Right lobe of liver (tissue), 6 donors: ENCODE measurements at regions not wholly inside any gene's neighbourhood (a gene's known extent, or its start where the extent isn't known, plus 50 kb on each side); places are given as distances from the start of the nearest gene placed in this dataset.

Source experiments
- ATAC-seq, 4 donors: fragments of 200-7000 bp; cut with Tn5 transposase; one replicate each; pipeline ENCODE4 v1.9.1; 2020; ENCODE audit warnings: mild to moderate bottlenecking in 4 of 4, moderate library complexity in 4 of 4
- DNase-seq, 3 donors: peaks; one replicate each; pipeline ENCODE4 v3.0.0-alpha.2; 2020
- H3K27ac ChIP-seq, 3 donors: fragments of 200-600 bp; one replicate each; pipeline ENCODE4 v1.8.0; 2022
- H3K27me3 ChIP-seq, 2 donors: fragments of 200-600 bp; one replicate each; pipeline ENCODE4 v1.8.0; 2022
- H3K36me3 ChIP-seq, 4 donors: fragments of 200-600 bp; sonication (generic) in 1 of 4; one replicate each; pipeline versions ENCODE4 v1.5.1 to v1.8.0; 2017 to 2022; ENCODE audit warnings: control low read depth in 1 of 4
- H3K4me1 ChIP-seq, 4 donors: fragments of 200-600 bp; sonication (generic) in 1 of 4; one replicate each; pipeline versions ENCODE4 v1.5.1 to v1.8.0; 2017 to 2022; ENCODE audit warnings: control low read depth in 1 of 4
- H3K4me3 ChIP-seq, 3 donors: fragments of 200-600 bp; one replicate each; pipeline ENCODE4 v1.8.0; 2022
- H3K9me3 ChIP-seq, 4 donors: fragments of 200-600 bp; sonication (generic) in 1 of 4; one replicate each; pipeline versions ENCODE4 v1.5.1 to v1.8.0; 2017 to 2022; ENCODE audit warnings: control low read depth in 1 of 4
- POLR2A ChIP-seq: fragments of 450-650 bp; IDR thresholded peaks from one replicate; pipeline ENCODE4 v1.6.1; 2017; ENCODE audit warnings: antibody characterized with exemption, mild to moderate bottlenecking
- WGBS: methylation state at CpG from one replicate; pipeline ENCODE4 v1.1.6; 2018; ENCODE audit warnings: low coverage, low lambda C conversion rate; ENCODE audit not compliant: insufficient coverage; ENCODE audit errors: missing lambda C conversion rate; 5-methylcytosine and 5-hydroxymethylcytosine counted together
- intact Hi-C, 2 donors: fragments of 100-400 bp; cut with DNase I; formaldehyde crosslinking; loops; one replicate each; pipeline versions ENCODE4 v1.11.2 to v1.14.1; 2022
- TF ChIP-seq, protein P1 (sequence below), 4 donors: fragments of 200-600 bp in 3 of 4; fragments of 450-650 bp in 1 of 4; IDR thresholded peaks; one replicate each; pipeline versions ENCODE4 v1.5.1 to v1.8.0; 2016 to 2022; ENCODE audit warnings: antibody characterized with exemption in 4 of 4, mild to moderate bottlenecking in 2 of 4
- donor health status: DM: no; HTN: yes; CAD: no.
- donor health status: DM: no; HTN: no; CAD: no.
- donor health status: DM: no; HTN: no; CAD: no.
- donor health status: DM: no; HTN: yes; CAD: no.
- donor health status: DM: no; HTN: yes; CAD: no.

DNA sequence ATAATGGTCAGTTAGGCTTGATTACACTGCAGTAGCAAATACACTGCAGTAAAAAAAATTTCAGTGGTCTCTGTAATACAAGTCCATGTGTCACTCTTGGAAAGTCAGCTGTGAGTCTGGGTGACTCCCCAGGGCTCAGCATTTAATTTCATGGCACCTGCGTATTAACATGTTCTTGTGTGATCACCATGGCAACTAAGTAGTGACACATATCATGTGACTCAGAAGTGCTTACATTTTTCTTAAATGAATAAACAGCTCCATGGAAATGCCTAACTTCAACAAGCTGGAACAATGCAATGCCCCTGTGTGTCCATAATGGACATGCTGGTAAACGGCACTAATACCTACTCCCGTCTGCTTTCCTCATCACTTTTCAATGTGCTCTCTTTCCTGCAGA is 88.5 kb upstream of the ANO4 start:
- H3K9me3 ChIP-seq, result no peaks in the 10 kb centered on the region
- DNase-seq, result no peak
- H3K36me3 ChIP-seq, result no peaks in the 10 kb centered on the region
- intact Hi-C loops, result no loop called here
- no peaks in the 10 kb centered on the region for H3K4me1 ChIP-seq
- TF ChIP-seq, protein P1, sequence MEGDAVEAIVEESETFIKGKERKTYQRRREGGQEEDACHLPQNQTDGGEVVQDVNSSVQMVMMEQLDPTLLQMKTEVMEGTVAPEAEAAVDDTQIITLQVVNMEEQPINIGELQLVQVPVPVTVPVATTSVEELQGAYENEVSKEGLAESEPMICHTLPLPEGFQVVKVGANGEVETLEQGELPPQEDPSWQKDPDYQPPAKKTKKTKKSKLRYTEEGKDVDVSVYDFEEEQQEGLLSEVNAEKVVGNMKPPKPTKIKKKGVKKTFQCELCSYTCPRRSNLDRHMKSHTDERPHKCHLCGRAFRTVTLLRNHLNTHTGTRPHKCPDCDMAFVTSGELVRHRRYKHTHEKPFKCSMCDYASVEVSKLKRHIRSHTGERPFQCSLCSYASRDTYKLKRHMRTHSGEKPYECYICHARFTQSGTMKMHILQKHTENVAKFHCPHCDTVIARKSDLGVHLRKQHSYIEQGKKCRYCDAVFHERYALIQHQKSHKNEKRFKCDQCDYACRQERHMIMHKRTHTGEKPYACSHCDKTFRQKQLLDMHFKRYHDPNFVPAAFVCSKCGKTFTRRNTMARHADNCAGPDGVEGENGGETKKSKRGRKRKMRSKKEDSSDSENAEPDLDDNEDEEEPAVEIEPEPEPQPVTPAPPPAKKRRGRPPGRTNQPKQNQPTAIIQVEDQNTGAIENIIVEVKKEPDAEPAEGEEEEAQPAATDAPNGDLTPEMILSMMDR (IDR thresholded peaks at IDR 0.05), result no peak
- TF ChIP-seq POLR2A, result no peak
- no peak overlapping the region for H3K27ac ChIP-seq
- H3K4me3 ChIP-seq, result no peak overlapping the region
- H3K27me3 ChIP-seq, result no peaks in the 10 kb centered on the region
- 52% methylated on average over 3 of the region's 3 CpGs for WGBS
- ATAC-seq, result no peak

DNA sequence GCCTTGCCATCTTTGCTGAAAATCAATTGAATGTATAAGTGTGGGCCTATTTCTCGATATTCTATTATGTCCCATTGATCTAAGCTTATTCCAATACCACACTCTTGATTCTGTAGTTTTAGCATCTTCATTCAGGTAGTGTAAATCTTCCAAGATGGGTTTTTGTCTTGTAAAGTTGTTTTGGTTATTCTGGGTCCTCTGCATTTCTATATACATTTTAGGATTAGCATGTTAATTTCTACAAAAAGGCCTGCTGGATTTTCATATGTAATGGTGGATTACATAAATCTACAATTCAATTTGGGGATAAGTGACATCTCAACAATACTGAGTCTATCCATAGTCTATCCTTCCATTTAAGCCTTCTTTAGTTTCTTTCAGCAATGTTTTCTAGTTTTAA is 86.0 kb upstream of the ANO4 start:
- 32% methylated on average over 1 of the region's 1 CpG for WGBS
- no peaks in the 10 kb centered on the region for H3K36me3 ChIP-seq
- no peak for TF ChIP-seq POLR2A
- TF ChIP-seq, protein P1 (IDR thresholded peaks at IDR 0.05), result no peak
- no peaks in the 10 kb centered on the region for H3K9me3 ChIP-seq
- no peaks in the 10 kb centered on the region for H3K27me3 ChIP-seq
- no peak for DNase-seq
- no peak overlapping the region for H3K4me3 ChIP-seq
- H3K27ac ChIP-seq, result no peak overlapping the region
- H3K4me1 ChIP-seq, result no peaks in the 10 kb centered on the region
- intact Hi-C loops, result no loop called here
- no peak for ATAC-seq

DNA sequence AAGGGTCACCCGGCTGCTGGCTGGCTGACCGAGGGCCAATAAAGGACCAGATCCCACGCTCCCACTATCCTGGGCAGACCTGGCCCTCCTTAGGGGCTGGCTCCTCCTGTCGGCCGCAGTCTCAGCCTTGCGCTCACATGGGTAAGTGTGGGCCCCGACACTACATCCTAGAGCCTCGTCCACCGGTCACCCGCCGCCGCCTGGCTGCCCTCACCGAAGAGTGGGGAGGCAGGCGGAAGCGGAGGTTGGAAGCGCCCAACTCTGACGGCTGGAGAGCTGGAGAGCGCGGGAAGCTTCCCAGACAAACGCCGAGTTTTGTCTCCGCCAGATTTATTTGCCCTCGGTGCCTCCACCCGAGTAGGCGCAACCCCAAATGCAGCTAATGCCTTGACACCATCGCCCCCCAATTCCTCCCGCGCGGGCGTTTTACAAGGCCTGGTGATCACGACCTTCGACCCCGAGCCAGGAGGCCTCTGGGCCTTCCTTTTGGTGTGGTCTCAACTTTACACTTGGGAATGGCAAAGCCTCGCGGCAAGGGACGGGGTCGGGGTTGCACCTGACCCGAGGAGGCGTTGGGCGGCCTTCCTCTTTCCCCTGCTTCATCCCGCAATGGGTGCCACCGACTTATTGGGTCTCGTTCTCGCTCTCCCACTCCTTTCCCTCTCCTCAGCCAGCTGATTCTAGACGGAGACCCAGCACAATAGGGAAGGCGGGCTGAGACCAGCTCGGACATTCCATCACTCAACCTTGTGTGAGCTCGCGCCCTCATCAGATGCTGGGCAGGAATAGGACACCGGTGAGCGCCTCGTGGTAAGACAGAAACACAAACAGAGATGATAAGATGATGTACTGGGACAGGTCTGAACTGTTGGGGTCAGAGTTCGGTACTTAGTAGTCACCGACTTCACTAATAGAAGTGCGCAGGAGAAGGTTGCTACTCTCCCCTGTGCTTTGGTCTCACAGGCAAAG is 78.3 kb upstream of the ANO4 start:
- DNase-seq, result no peak
- H3K4me1 ChIP-seq, result peaks cover 0 to 4% (median 0%) of the 10 kb centered on the region in 4 donors
- TF ChIP-seq POLR2A, result no peak
- TF ChIP-seq, protein P1 (IDR thresholded peaks at IDR 0.05), result no peak
- H3K36me3 ChIP-seq, result no peaks in the 10 kb centered on the region
- WGBS, result 21% methylated on average over 19 of the region's 55 CpGs
- intact Hi-C loops, result no loop called here
- peak in 3 of 4 donors; percentile 13 to 22 (median 19) for ATAC-seq
- H3K27me3 ChIP-seq, result no peaks in the 10 kb centered on the region
- no peaks in the 10 kb centered on the region for H3K9me3 ChIP-seq
- H3K27ac ChIP-seq, result no peak overlapping the region
- peak overlapping the region in 1 of 3 donors; percentile 42 for H3K4me3 ChIP-seq

DNA sequence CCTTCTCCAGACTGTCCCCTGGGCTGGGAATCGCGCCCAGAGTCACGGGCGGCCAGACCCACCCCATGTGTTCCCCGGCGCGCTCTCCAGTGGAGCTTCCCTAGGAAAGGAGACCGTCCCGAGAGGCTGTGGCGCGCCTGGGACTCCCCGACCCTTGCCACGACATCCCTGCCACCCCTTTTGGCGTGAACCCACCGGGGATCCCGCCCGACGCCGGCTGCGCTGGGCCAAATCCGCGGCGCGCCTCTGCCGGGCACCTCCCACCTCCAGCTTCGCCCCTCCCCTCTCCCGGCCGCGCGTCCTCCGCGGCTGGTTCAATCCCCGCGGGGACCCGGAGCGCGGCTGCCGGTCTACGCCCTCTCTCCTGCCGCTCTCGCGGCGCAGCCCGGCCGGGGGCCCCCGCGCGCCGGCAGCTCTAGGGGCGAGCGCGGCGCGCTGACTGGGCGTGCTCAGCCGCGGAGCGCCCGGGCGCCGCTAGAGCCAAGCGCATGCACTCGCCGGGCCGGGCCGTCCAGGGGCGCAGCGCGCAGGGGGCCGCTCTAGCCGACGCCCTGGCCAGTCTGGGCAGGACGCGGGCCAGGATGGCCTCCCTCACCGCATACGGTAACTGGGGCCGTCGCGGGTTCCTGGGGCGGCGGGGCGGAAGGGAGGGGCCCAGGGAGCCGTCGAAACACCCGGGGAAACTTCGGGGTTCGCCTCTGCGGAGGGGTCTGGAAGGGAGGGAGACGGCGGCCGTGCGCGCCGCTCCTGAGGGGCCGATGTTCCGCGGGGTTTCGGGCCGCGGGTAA is 77.4 kb upstream of the ANO4 start:
- no peaks in the 10 kb centered on the region for H3K27me3 ChIP-seq
- peak in 2 of 4 donors; percentile 18 to 31 for ATAC-seq

More for the DNA sequence above, 77.4 kb upstream of the ANO4 start:
- TF ChIP-seq, protein P1 (IDR thresholded peaks at IDR 0.05), result no peak
- TF ChIP-seq POLR2A, result no peak
- Histone ChIP-seq H3K4me1 (peaks cover 0 to 4% (median 0%) of the 10 kb centered on the region in 4 donors), H3K27ac (no peak overlapping the region), H3K4me3 (peak overlapping the region in 2 of 3 donors; percentile 9 to 42), H3K36me3 (no peaks in the 10 kb centered on the region), H3K9me3 (no peaks in the 10 kb centered on the region)
- WGBS, result 2% methylated on average over 30 of the region's 100 CpGs
- DNase-seq, result no peak
- intact Hi-C loops, result no loop called here
